SK-N-SH (cell line): ENCODE measurements at regions not wholly inside any gene's neighbourhood (a gene's known extent, or its start where the extent isn't known, plus 50 kb on each side); places are given as distances from the start of the nearest gene placed in this dataset.

Experiments
- CTCF ChIA-PET: fragments of 300-600, 350-600 bp; formaldehyde crosslinking; extraction: SDS; loops from one replicate; lab custom pipeline; 2021; lab: Yijun Ruan, JAX
- POLR2A ChIA-PET: fragments of 350-600 bp; sonication (Branson Sonifier 250); formaldehyde crosslinking; extraction: SDS; loops from one replicate; lab custom pipeline; 2020; ENCODE audit warnings: antibody characterized with exemption, inconsistent platforms; lab: Yijun Ruan, JAX
- DNase-seq: peaks from one replicate; pipeline ENCODE4 v3.0.0; 2012
- H2AFZ ChIP-seq: fragments of 200-600 bp; sonication (generic); 2 replicates; pipeline ENCODE4 v1.8.1; 2016; ENCODE audit warnings: antibody characterized with exemption, mild to moderate bottlenecking, low read depth
- H3F3A ChIP-seq: fragments of 200-600 bp; sonication (generic); replicated peaks from 2 replicates; pipeline ENCODE3; 2016; ENCODE audit warnings: antibody characterized with exemption, mild to moderate bottlenecking; ENCODE audit not compliant: insufficient read depth
- H3K27ac ChIP-seq, 2 experiments: fragments of 200-500 bp in 1 of 2; fragments of 200-600 bp in 1 of 2; sonication (Bioruptor generic) in 1 of 2; sonication (generic), shearing (Covaris generic) in 1 of 2; 2 replicates each; pipeline versions ENCODE4 v1.5.1 to v1.6.1; 2014 to 2016; ENCODE audit warnings: low read depth in 2 of 2, inconsistent platforms in 1 of 2, low read length in 1 of 2, mild to moderate bottlenecking in 1 of 2, mixed read lengths in 1 of 2
- H3K27me3 ChIP-seq: fragments of 200-600 bp; sonication (generic), shearing (Covaris generic); 2 replicates; pipeline ENCODE4 v1.6.1; 2016; ENCODE audit warnings: mixed run types; ENCODE audit not compliant: insufficient read depth
- H3K36me3 ChIP-seq, 2 experiments: fragments of 200-500 bp in 1 of 2; fragments of 200-600 bp in 1 of 2; sonication (Bioruptor generic) in 1 of 2; sonication (generic) in 1 of 2; replicated peaks in 1 of 2; 2 replicates each; pipeline versions ENCODE3 to v1.5.1; 2014 to 2016; ENCODE audit warnings: low read length in 1 of 2, mild to moderate bottlenecking in 1 of 2; ENCODE audit not compliant: insufficient read depth in 2 of 2, control insufficient read depth in 1 of 2
- H3K4me1 ChIP-seq, 2 experiments: fragments of 200-500 bp in 1 of 2; fragments of 200-600 bp in 1 of 2; sonication (Bioruptor generic) in 1 of 2; sonication (generic), shearing (Covaris generic) in 1 of 2; 2 replicates each; pipeline versions ENCODE4 v1.5.1 to v1.6.1; 2014 to 2016; ENCODE audit warnings: low read depth in 1 of 2, low read length in 1 of 2, mixed run types in 1 of 2; ENCODE audit not compliant: insufficient read depth in 2 of 2, control insufficient read depth in 1 of 2
- H3K4me2 ChIP-seq: fragments of 200-600 bp; sonication (generic), shearing (Covaris generic); 2 replicates; pipeline ENCODE4 v1.6.1; 2017; ENCODE audit warnings: mixed run types
- H3K4me3 ChIP-seq, 2 experiments: fragments of 200-500 bp in 1 of 2; fragments of 200-600 bp in 1 of 2; sonication (Bioruptor generic) in 1 of 2; sonication (generic), shearing (Covaris generic) in 1 of 2; 2 replicates each; pipeline versions ENCODE4 v1.5.1 to v1.8.1; 2014 to 2016; ENCODE audit warnings: low read depth in 2 of 2, inconsistent platforms in 1 of 2, low read length in 1 of 2, mild to moderate bottlenecking in 1 of 2, mixed read lengths in 1 of 2, moderate library complexity in 1 of 2
- H3K79me2 ChIP-seq: fragments of 200-600 bp; sonication (generic); 2 replicates; pipeline ENCODE4 v1.8.1; 2017; ENCODE audit warnings: mild to moderate bottlenecking; ENCODE audit not compliant: insufficient read depth
- H3K9ac ChIP-seq: fragments of 200-600 bp; sonication (generic); 2 replicates; pipeline ENCODE4 v1.6.1; 2017; ENCODE audit warnings: mixed run types
- H3K9me2 ChIP-seq: fragments of 200-600 bp; sonication (generic); 2 replicates; pipeline ENCODE4 v1.6.1; 2017; ENCODE audit warnings: mixed run types
- H3K9me3 ChIP-seq: fragments of 200-600 bp; sonication (generic); 2 replicates; pipeline ENCODE4 v1.6.1; 2017; ENCODE audit warnings: mixed run types, mild to moderate bottlenecking, moderate library complexity
- H4K20me1 ChIP-seq: fragments of 200-600 bp; sonication (generic); 2 replicates; pipeline ENCODE4 v1.6.1; 2017; ENCODE audit warnings: mild to moderate bottlenecking, mixed run types; ENCODE audit not compliant: insufficient read depth
- ELF1 ChIP-seq: IDR thresholded peaks from 2 replicates; pipeline ENCODE4 v1.4.0; 2012
- EZH2phosphoT487 ChIP-seq: fragments of 200-600 bp; sonication (generic); IDR thresholded peaks from 2 replicates; pipeline ENCODE4 v1.6.1; 2017; ENCODE audit warnings: low read depth, mixed run types, mild to moderate bottlenecking, antibody characterized with exemption, moderate library complexity, borderline replicate concordance
- FOXM1 ChIP-seq: IDR thresholded peaks from 2 replicates; pipeline ENCODE4 v1.4.0; 2012; ENCODE audit warnings: low read depth, mild to moderate bottlenecking
- GABPA ChIP-seq: IDR thresholded peaks from 2 replicates; pipeline ENCODE4 v1.4.0; 2012; ENCODE audit warnings: low read depth, mild to moderate bottlenecking
- IRF3 ChIP-seq: fragments of 150-350 bp; IDR thresholded peaks from 2 replicates; pipeline ENCODE4 v1.6.1; 2016; ENCODE audit warnings: mild to moderate bottlenecking, low read depth, low read length
- MAX ChIP-seq: IDR thresholded peaks from 2 replicates; pipeline ENCODE4 v1.4.0; 2012; ENCODE audit warnings: low read depth
- POLR2AphosphoS5 ChIP-seq: IDR thresholded peaks from 2 replicates; pipeline ENCODE4 v1.6.1; 2012; ENCODE audit warnings: low read depth, low read length
- RCOR1 ChIP-seq: fragments of 150-350 bp; IDR thresholded peaks from 2 replicates; pipeline ENCODE4 v1.6.1; 2017; ENCODE audit warnings: antibody characterized with exemption, low read length
- RFX5 ChIP-seq: IDR thresholded peaks from 2 replicates; pipeline ENCODE4 v1.6.1; 2012; ENCODE audit warnings: mild to moderate bottlenecking, improper control_type of control experiment, low read length
- USF2 ChIP-seq: fragments of 150-350 bp; IDR thresholded peaks from 2 replicates; pipeline ENCODE4 v1.6.1; 2017; ENCODE audit warnings: antibody characterized with exemption, low read length, low read depth, borderline replicate concordance
- ZBTB33 ChIP-seq: IDR thresholded peaks from 2 replicates; pipeline ENCODE4 v1.4.0; 2012; ENCODE audit warnings: low read depth, borderline replicate concordance

GRCh38 chr5:86199287-86199686 is 418.5 kb upstream of the COX7C start:
- no peak for TF ChIP-seq ELF1
- TF ChIP-seq FOXM1, result no peak
- TF ChIP-seq GABPA, result no peak
- TF ChIP-seq MAX, result no peak
- TF ChIP-seq USF2, result no peak
- no peak for TF ChIP-seq IRF3
- no peak for TF ChIP-seq RCOR1
- TF ChIP-seq EZH2phosphoT487, result no peak
- no peak for TF ChIP-seq RFX5
- no peak for TF ChIP-seq ZBTB33
- TF ChIP-seq, all 33 proteins: peak for 0
- no peak overlapping the region for H3K4me3 ChIP-seq
- H3K4me1 ChIP-seq, result no peaks in the 10 kb centered on the region
- no peak overlapping the region for H3K27ac ChIP-seq
- H3K27me3 ChIP-seq, result no peaks in the 10 kb centered on the region; the same call in 1 of the 2 replicates
- no peaks in the 10 kb centered on the region for H3K79me2 ChIP-seq
- no peaks in the 10 kb centered on the region for H3F3A ChIP-seq
- H3K9me3 ChIP-seq, result no peaks in the 10 kb centered on the region
- DNase-seq, result no peak
- H3K9me2 ChIP-seq, result no peaks in the 10 kb centered on the region
- no peak overlapping the region for H3K9ac ChIP-seq
- H3K36me3 ChIP-seq, result no peaks in the 10 kb centered on the region
- H2AFZ ChIP-seq, result no peak overlapping the region
- H4K20me1 ChIP-seq, result no peaks in the 10 kb centered on the region
- ChIA-PET CTCF (no interaction called here), POLR2A (no interaction called here)
- no peak overlapping the region for H3K4me2 ChIP-seq

GRCh38 chr5:86228147-86228546 is 389.6 kb upstream of the COX7C start:
- Histone ChIP-seq H3K9me2 (no peaks in the 10 kb centered on the region), H3K27ac (no peak overlapping the region), H2AFZ (no peak overlapping the region), H3K9ac (no peak overlapping the region), H4K20me1 (no peaks in the 10 kb centered on the region), H3K4me2 (no peak overlapping the region), H3K27me3 (no peaks in the 10 kb centered on the region; the same call in 1 of the 2 replicates), H3F3A (no peaks in the 10 kb centered on the region), H3K36me3 (no peaks in the 10 kb centered on the region), H3K4me3 (no peak overlapping the region), H3K79me2 (no peaks in the 10 kb centered on the region), H3K4me1 (no peaks in the 10 kb centered on the region), H3K9me3 (no peaks in the 10 kb centered on the region)
- TF ChIP-seq FOXM1 (no peak), POLR2AphosphoS5 (no peak), ZBTB33 (no peak)
- ChIA-PET POLR2A (no interaction called here), CTCF (no interaction called here)
- DNase-seq, result no peak
